Keratinocyte (primary cell): ENCODE measurements at regions not wholly inside any gene's neighbourhood (a gene's known extent, or its start where the extent isn't known, plus 50 kb on each side); places are given as distances from the start of the nearest gene placed in this dataset.

Experiments
- DNase-seq: peaks from one replicate; pipeline ENCODE4 v3.0.0-alpha.2; 2011; ENCODE audit warnings: low read depth, missing footprints, low spot score
- FAIRE-seq: peaks from 2 replicates; lab custom pipeline; 2011; peaks lifted over from hg19 to GRCh38; lab: Jason Lieb, UNC
- H2AFZ ChIP-seq: 2 replicates; pipeline ENCODE4 v1.6.0; 2012; ENCODE audit warnings: low read length, control low read depth, inconsistent platforms; ENCODE audit not compliant: control insufficient read depth
- H3K27ac ChIP-seq: 2 replicates; pipeline ENCODE4 v1.5.1; 2011; ENCODE audit warnings: low read length; ENCODE audit not compliant: control insufficient read depth, insufficient read depth
- H3K27me3 ChIP-seq: 3 replicates; pipeline ENCODE4 v1.6.0; 2011; ENCODE audit warnings: low read length; ENCODE audit not compliant: control insufficient read depth, insufficient read depth; ENCODE audit errors: extremely low read depth
- H3K36me3 ChIP-seq, 2 experiments: 2 replicates in 1 of 2; 3 replicates in 1 of 2; pipeline ENCODE4 v1.5.1; 2011; ENCODE audit warnings: low read length in 2 of 2, mild to moderate bottlenecking in 1 of 2; ENCODE audit not compliant: control insufficient read depth in 2 of 2, insufficient read depth in 2 of 2; ENCODE audit errors: extremely low read depth in 1 of 2
- H3K4me1 ChIP-seq: 3 replicates; pipeline ENCODE4 v1.5.1; 2011; ENCODE audit warnings: low read length; ENCODE audit not compliant: control insufficient read depth, insufficient read depth; ENCODE audit errors: extremely low read depth
- H3K4me2 ChIP-seq: 3 replicates; pipeline ENCODE4 v1.6.0; 2011; ENCODE audit warnings: low read depth, low read length; ENCODE audit not compliant: control insufficient read depth, insufficient read depth; ENCODE audit errors: extremely low read depth
- H3K4me3 ChIP-seq, 3 experiments: fragments of 200-600 bp in 1 of 3; sonication (generic) in 1 of 3; 2 replicates in 2 of 3; 3 replicates in 1 of 3; pipeline ENCODE4 v1.5.1; 2011 to 2016; ENCODE audit warnings: low read length in 3 of 3, mild to moderate bottlenecking in 3 of 3, control low read depth in 2 of 3, inconsistent platforms in 1 of 3, low read depth in 1 of 3, mixed read lengths in 1 of 3, mixed run types in 1 of 3, moderate library complexity in 1 of 3; ENCODE audit not compliant: control insufficient read depth in 2 of 3, insufficient read depth in 2 of 3; ENCODE audit errors: extremely low read depth in 1 of 3
- H3K79me2 ChIP-seq: 2 replicates; pipeline ENCODE4 v1.6.0; 2012; ENCODE audit warnings: low read length; ENCODE audit not compliant: control insufficient read depth, insufficient read depth
- H3K9ac ChIP-seq: 3 replicates; pipeline ENCODE4 v1.6.0; 2011; ENCODE audit warnings: low read length; ENCODE audit not compliant: control insufficient read depth, insufficient read depth; ENCODE audit errors: extremely low read depth
- H3K9me1 ChIP-seq: 3 replicates; pipeline ENCODE4 v1.6.0; 2011; ENCODE audit warnings: low read length; ENCODE audit not compliant: control insufficient read depth, insufficient read depth; ENCODE audit errors: extremely low read depth
- H3K9me3 ChIP-seq: 2 replicates; pipeline ENCODE4 v1.5.1; 2012; ENCODE audit warnings: low read depth, low read length; ENCODE audit not compliant: control insufficient read depth
- H4K20me1 ChIP-seq: 3 replicates; pipeline ENCODE4 v1.6.0; 2011; ENCODE audit warnings: low read length; ENCODE audit not compliant: control insufficient read depth, insufficient read depth; ENCODE audit errors: extremely low read depth
- CTCF ChIP-seq, 3 experiments: IDR thresholded peaks in 1 of 3; conservative IDR thresholded peaks in 1 of 3; optimal IDR thresholded peaks in 1 of 3; 2 replicates in 2 of 3; 3 replicates in 1 of 3; pipeline versions ENCODE3 to v1.5.1; 2011; ENCODE audit warnings: low read length in 3 of 3, mild to moderate bottlenecking in 3 of 3, moderate library complexity in 2 of 3, control low read depth in 1 of 3, inconsistent platforms in 1 of 3; ENCODE audit not compliant: insufficient read depth in 2 of 3; ENCODE audit errors: extremely low read depth in 1 of 3
- EZH2 ChIP-seq: IDR thresholded peaks from one replicate; pipeline ENCODE4 v1.6.1; 2012; ENCODE audit warnings: inconsistent platforms, mild to moderate bottlenecking, low read length, moderate library complexity
- dilution Hi-C: fragments of 300-500 bp; cut with MboI; formaldehyde crosslinking; loops from one replicate; pipeline ENCODE4 v1.7.0; 2020; ENCODE audit warnings: low sequenced_read_pairs; ENCODE audit not compliant: extremely low pct_ligation_motif_present

GRCh38 chr16:66287416-66287815 is 79.1 kb upstream of the CDH5 start:
- no peaks in the 10 kb centered on the region for H3K36me3 ChIP-seq
- H2AFZ ChIP-seq: no peak overlapping the region
- TF ChIP-seq CTCF (optimal IDR thresholded peaks at IDR 0.05 in 1 of 3, IDR thresholded peaks at IDR 0.05 in 1 of 3, conservative IDR thresholded peaks at IDR 0.05 in 1 of 3; ENCODE audit: extremely low read depth in 1 of 3, insufficient read depth in 2 of 3, low read length in 3 of 3): no peak
- TF ChIP-seq EZH2: no peak
- no peak overlapping the region for H3K27ac ChIP-seq
- FAIRE-seq: no peak
- no peaks in the 10 kb centered on the region for H3K27me3 ChIP-seq
- no peaks in the 10 kb centered on the region for H3K79me2 ChIP-seq
- no peak for DNase-seq
- H3K9me1 ChIP-seq: no peaks in the 10 kb centered on the region
- no peaks in the 10 kb centered on the region for H3K4me1 ChIP-seq
- no peak overlapping the region for H3K4me3 ChIP-seq
- H3K9me3 ChIP-seq: no peaks in the 10 kb centered on the region
- no peaks in the 10 kb centered on the region for H4K20me1 ChIP-seq
- H3K4me2 ChIP-seq: no peak overlapping the region
- H3K9ac ChIP-seq: no peak overlapping the region
- dilution Hi-C loops: no loop called here

GRCh38 chr16:66286527-66286926 is 80.0 kb upstream of the CDH5 start:
- H3K4me3 ChIP-seq: no peak overlapping the region
- no peak for FAIRE-seq
- no peak overlapping the region for H3K9ac ChIP-seq
- no peaks in the 10 kb centered on the region for H3K79me2 ChIP-seq
- H3K27ac ChIP-seq: no peak overlapping the region
- H3K36me3 ChIP-seq: no peaks in the 10 kb centered on the region
- dilution Hi-C loops: no loop called here
- no peak for TF ChIP-seq EZH2
- TF ChIP-seq CTCF (optimal IDR thresholded peaks at IDR 0.05 in 1 of 3, IDR thresholded peaks at IDR 0.05 in 1 of 3, conservative IDR thresholded peaks at IDR 0.05 in 1 of 3; ENCODE audit: extremely low read depth in 1 of 3, insufficient read depth in 2 of 3, low read length in 3 of 3): no peak
- no peaks in the 10 kb centered on the region for H3K9me1 ChIP-seq
- no peak for DNase-seq
- no peak overlapping the region for H2AFZ ChIP-seq
- H3K9me3 ChIP-seq: no peaks in the 10 kb centered on the region
- H3K4me2 ChIP-seq: no peak overlapping the region
- no peaks in the 10 kb centered on the region for H3K4me1 ChIP-seq
- H3K27me3 ChIP-seq: no peaks in the 10 kb centered on the region
- no peaks in the 10 kb centered on the region for H4K20me1 ChIP-seq
